ENCODE measurements at regions not wholly inside any gene's neighbourhood (a gene's known extent, or its start where the extent isn't known, plus 50 kb on each side); places are given as distances from the start of the nearest gene placed in this dataset.
"Not testable (repeated sequence)": the region's sequence is repeated elsewhere in the genome, so short reads cannot be mapped to it uniquely, and the experiment has no call there.

- no peak for FAIRE-seq
Observed at GRCh38 chr1:89436856-89437255, 73.0 kb downstream of the GBP6 start.

GRCh38 chr1:89438301-89438700, 74.4 kb downstream of the GBP6 start:
- DNase-seq (ENCODE audit: extremely low spot score, insufficient read length, low read depth); FAIRE-seq: not testable (repeated sequence)

More at GRCh38 chr1:89436856-89437255, 73.0 kb downstream of the GBP6 start:
- no peak for DNase-seq (ENCODE audit: extremely low spot score, insufficient read length, low read depth)

- no peak for DNase-seq (ENCODE audit: extremely low spot score, insufficient read length, low read depth)
- FAIRE-seq, result no peak
Observed at GRCh38 chr1:89440911-89441310, 77.1 kb downstream of the GBP6 start.

GRCh38 chr1:89444791-89445190, 79.8 kb upstream of the LRRC8B start:
- DNase-seq (ENCODE audit: extremely low spot score, insufficient read length, low read depth) (no peak), FAIRE-seq (no peak)

GRCh38 chr1:89451011-89451410, 73.6 kb upstream of the LRRC8B start:
- FAIRE-seq (peak; percentile 39), DNase-seq (ENCODE audit: extremely low spot score, insufficient read length, low read depth) (no peak)

- no peak for DNase-seq (ENCODE audit: extremely low spot score, insufficient read length, low read depth)
- no peak for FAIRE-seq
Observed at GRCh38 chr1:89453123-89453972, 71.3 kb upstream of the LRRC8B start.

- DNase-seq (ENCODE audit: extremely low spot score, insufficient read length, low read depth), result peak; percentile 32
- FAIRE-seq, result peak; percentile 79
Observed at GRCh38 chr1:89454845-89455521, 69.6 kb upstream of the LRRC8B start.

GRCh38 chr1:89457046-89457445, 67.6 kb upstream of the LRRC8B start:
- no peak for FAIRE-seq
- no peak for DNase-seq (ENCODE audit: extremely low spot score, insufficient read length, low read depth)

- DNase-seq (ENCODE audit: extremely low spot score, insufficient read length, low read depth) (no peak), FAIRE-seq (no peak)
Observed at GRCh38 chr1:89459081-89459480, 65.5 kb upstream of the LRRC8B start.

GRCh38 chr1:89460325-89460724, 64.3 kb upstream of the LRRC8B start:
- FAIRE-seq, result no peak
- no peak for DNase-seq (ENCODE audit: extremely low spot score, insufficient read length, low read depth)

- FAIRE-seq, result no peak
- DNase-seq (ENCODE audit: extremely low spot score, insufficient read length, low read depth), result no peak
Observed at GRCh38 chr1:89462250-89462649, 62.4 kb upstream of the LRRC8B start.

- peak; percentile 52 for FAIRE-seq
Observed at GRCh38 chr1:89464008-89464407, 60.6 kb upstream of the LRRC8B start.

GRCh38 chr1:89465201-89465600, 59.4 kb upstream of the LRRC8B start:
- DNase-seq (ENCODE audit: extremely low spot score, insufficient read length, low read depth), result no peak
- no peak for FAIRE-seq

More at GRCh38 chr1:89464008-89464407, 60.6 kb upstream of the LRRC8B start:
- DNase-seq (ENCODE audit: extremely low spot score, insufficient read length, low read depth), result no peak

- DNase-seq (ENCODE audit: extremely low spot score, insufficient read length, low read depth) (no peak), FAIRE-seq (no peak)
Observed at GRCh38 chr1:89466307-89466930, 58.2 kb upstream of the LRRC8B start.

GRCh38 chr1:89472253-89472652, 52.4 kb upstream of the LRRC8B start:
- FAIRE-seq, result no peak
- no peak for DNase-seq (ENCODE audit: extremely low spot score, insufficient read length, low read depth)

GRCh38 chr1:89472886-89473417, 51.7 kb upstream of the LRRC8B start:
- FAIRE-seq, result no peak
- no peak for DNase-seq (ENCODE audit: extremely low spot score, insufficient read length, low read depth)
